ENCODE measurements at regions not wholly inside any gene's neighbourhood (a gene's known extent, or its start where the extent isn't known, plus 50 kb on each side); places are given as distances from the start of the nearest gene placed in this dataset.

DNA sequence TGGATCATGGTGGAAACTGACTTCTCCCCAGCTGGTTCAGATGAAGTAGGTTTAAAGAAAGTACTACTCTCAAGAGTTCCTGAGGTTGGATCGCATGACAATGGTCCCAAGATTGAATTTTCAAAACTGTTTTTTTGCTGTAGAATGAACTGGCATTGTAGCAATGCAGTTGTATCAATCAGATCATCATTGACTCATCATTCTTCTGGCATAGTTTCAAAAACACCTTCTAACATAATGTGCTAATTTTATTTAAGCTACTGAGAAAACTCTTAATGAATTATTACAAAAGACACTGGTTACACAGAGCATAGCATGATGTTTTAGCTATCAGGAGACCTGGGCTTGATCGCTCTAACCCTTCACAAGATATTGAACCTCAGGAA lies 384.5 kb upstream of the DCN start:
- Histone ChIP-seq H3K4me1 (no peaks in the 10 kb centered on the region), H3K27me3 (no peaks in the 10 kb centered on the region), H3K36me3 (no peaks in the 10 kb centered on the region), H3K27ac (no peak overlapping the region), H3K9me3 (no peaks in the 10 kb centered on the region), H3K4me3 (no peak overlapping the region)
- intact Hi-C loops (cut with DNase I) = no loop called here
- no peak for DNase-seq
- WGBS (ENCODE audit: insufficient coverage, low coverage, low lambda C conversion rate, missing lambda C conversion rate) = 94% methylated on average over 2 of the region's 2 CpGs
- no peak for ATAC-seq
- TF ChIP-seq POLR2A (IDR thresholded peaks at IDR 0.05) = no peak
- TF ChIP-seq CTCF (IDR thresholded peaks at IDR 0.05) = no peak

DNA sequence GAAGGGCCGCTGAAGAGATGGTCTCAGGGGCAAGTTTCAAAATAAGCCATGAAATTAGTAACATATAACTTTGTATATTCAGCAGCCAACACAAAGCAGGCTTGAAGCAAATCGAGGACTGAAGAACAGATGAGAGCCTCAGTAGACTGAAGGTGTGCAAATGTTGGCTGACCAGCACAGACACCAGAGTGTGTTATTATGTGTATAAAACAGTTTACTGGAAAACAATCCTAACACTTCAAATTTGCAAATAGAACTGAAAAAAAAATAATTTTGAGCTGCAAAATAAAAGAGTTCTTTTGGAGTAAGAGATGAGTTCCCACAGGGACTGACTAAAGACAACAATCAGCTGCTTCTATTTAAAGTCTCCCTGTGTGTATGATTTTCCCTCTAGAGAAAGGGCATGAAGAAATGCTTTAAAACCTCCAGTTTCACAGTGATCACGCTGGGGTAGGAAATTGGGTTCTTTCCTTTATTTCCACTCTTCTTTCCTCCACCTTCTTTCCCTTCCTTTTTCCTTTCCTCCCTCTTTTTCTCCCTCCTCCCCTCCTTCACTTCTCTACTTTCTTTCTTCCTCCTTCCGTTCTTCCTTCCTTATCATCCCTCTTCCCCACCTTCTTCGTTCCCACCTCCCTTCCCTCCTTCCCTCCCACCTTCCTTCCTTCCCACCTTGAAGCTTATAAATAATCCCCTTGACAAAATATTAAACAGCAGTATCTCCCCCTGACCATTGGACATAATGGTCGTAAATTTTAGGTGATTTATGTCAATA lies 383.9 kb upstream of the DCN start:
- H3K27me3 ChIP-seq = no peaks in the 10 kb centered on the region
- DNase-seq = no peak
- H3K9me3 ChIP-seq = no peaks in the 10 kb centered on the region
- no peaks in the 10 kb centered on the region for H3K36me3 ChIP-seq
- H3K27ac ChIP-seq = no peak overlapping the region
- intact Hi-C loops (cut with DNase I) = no loop called here
- no peak for TF ChIP-seq CTCF (IDR thresholded peaks at IDR 0.05)
- TF ChIP-seq POLR2A (IDR thresholded peaks at IDR 0.05) = no peak
- H3K4me1 ChIP-seq = no peaks in the 10 kb centered on the region
- ATAC-seq = no peak
- H3K4me3 ChIP-seq = no peak overlapping the region
- WGBS (ENCODE audit: insufficient coverage, low coverage, low lambda C conversion rate, missing lambda C conversion rate) = 67% methylated on average over 6 of the region's 6 CpGs

- TF ChIP-seq POLR2A (IDR thresholded peaks at IDR 0.05) (no peak), CTCF (IDR thresholded peaks at IDR 0.05) (no peak)
- Histone ChIP-seq H3K27ac (no peak overlapping the region), H3K36me3 (no peaks in the 10 kb centered on the region), H3K4me1 (no peaks in the 10 kb centered on the region), H3K27me3 (no peaks in the 10 kb centered on the region), H3K4me3 (no peak overlapping the region), H3K9me3 (no peaks in the 10 kb centered on the region)
- WGBS (ENCODE audit: insufficient coverage, low coverage, low lambda C conversion rate, missing lambda C conversion rate) = 78% methylated on average over 1 of the region's 1 CpG
- DNase-seq (no peak), ATAC-seq (no peak)
- intact Hi-C loops (cut with DNase I) = no loop called here
Measured at GRCh38 chr12:91565846-91566245, 383.2 kb upstream of the DCN start.

DNA sequence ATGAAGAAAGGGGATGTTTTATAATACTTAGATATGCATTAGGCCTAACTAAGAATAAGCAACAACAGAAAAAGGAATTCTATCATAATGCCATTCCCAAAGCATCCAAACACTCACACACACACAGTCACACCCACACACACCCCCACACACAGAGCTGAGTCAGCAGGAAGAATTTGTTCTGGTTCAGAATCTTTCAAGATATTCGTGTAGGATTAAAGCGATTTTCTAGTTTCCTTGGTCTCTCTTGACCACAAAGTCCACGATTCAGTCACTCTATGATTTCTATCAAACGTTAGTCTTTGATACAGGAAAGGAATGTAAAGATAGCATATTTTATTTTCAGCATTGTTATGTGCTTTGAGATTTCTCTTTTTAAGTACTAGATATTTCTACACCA lies 382.6 kb upstream of the DCN start:
- no peaks in the 10 kb centered on the region for H3K27me3 ChIP-seq
- DNase-seq (no peak), ATAC-seq (no peak)
- no peaks in the 10 kb centered on the region for H3K4me1 ChIP-seq
- no peak overlapping the region for H3K4me3 ChIP-seq
- H3K27ac ChIP-seq = no peak overlapping the region
- intact Hi-C loops (cut with DNase I) = no loop called here
- no peaks in the 10 kb centered on the region for H3K9me3 ChIP-seq
- TF ChIP-seq CTCF (IDR thresholded peaks at IDR 0.05) (no peak), POLR2A (IDR thresholded peaks at IDR 0.05) (no peak)
- H3K36me3 ChIP-seq = no peaks in the 10 kb centered on the region
- 59% methylated on average over 4 of the region's 4 CpGs for WGBS (ENCODE audit: insufficient coverage, low coverage, low lambda C conversion rate, missing lambda C conversion rate)

Measured in right lobe of liver (tissue), 6 donors.